HG02970 (cell line): ENCODE measurements at regions not wholly inside any gene's neighbourhood (a gene's known extent, or its start where the extent isn't known, plus 50 kb on each side); places are given as distances from the start of the nearest gene placed in this dataset.
"Not testable (repeated sequence)": the region's sequence is repeated elsewhere in the genome, so short reads cannot be mapped to it uniquely, and the experiment has no call there.

ENCODE experiments used
- ATAC-seq: cut with Tn5 transposase; IDR thresholded peaks from one replicate; pipeline ENCODE4 v1.9.1; 2021; ENCODE audit warnings: mild to moderate bottlenecking, moderate library complexity, moderate number of reproducible peaks; ENCODE audit not compliant: unreplicated experiment, low FRiP score

GRCh38 chr15:69751147-69751546, 298.5 kb downstream of the RPLP1 start:
- ATAC-seq = no peak

- no peak for ATAC-seq
Measured at GRCh38 chr15:69751566-69751965, 298.9 kb downstream of the RPLP1 start.

- ATAC-seq = no peak
Measured at GRCh38 chr15:69753867-69754266, 301.2 kb downstream of the RPLP1 start.

GRCh38 chr15:69754313-69754712, 301.7 kb downstream of the RPLP1 start:
- ATAC-seq = no peak

- ATAC-seq = peak; percentile 82
Measured at GRCh38 chr15:69755551-69756310, 303.1 kb downstream of the RPLP1 start.

- no peak for ATAC-seq
Measured at GRCh38 chr15:69756440-69756839, 303.8 kb downstream of the RPLP1 start.

GRCh38 chr15:69757186-69757585, 304.6 kb downstream of the RPLP1 start:
- no peak for ATAC-seq

- ATAC-seq = no peak
Measured at GRCh38 chr15:69758291-69758771, 305.7 kb downstream of the RPLP1 start.

GRCh38 chr15:69758810-69759790, 306.5 kb downstream of the RPLP1 start:
- no peak for ATAC-seq

GRCh38 chr15:69760258-69760845, 307.7 kb downstream of the RPLP1 start:
- no peak for ATAC-seq

- no peak for ATAC-seq
Measured at GRCh38 chr15:69760890-69761568, 308.4 kb downstream of the RPLP1 start.

GRCh38 chr15:69762373-69763148, 309.9 kb downstream of the RPLP1 start:
- ATAC-seq = no peak

- ATAC-seq = no peak
Measured at GRCh38 chr15:69763831-69764230, 311.2 kb downstream of the RPLP1 start.

GRCh38 chr15:69766156-69766555, 313.5 kb downstream of the RPLP1 start:
- ATAC-seq = no peak

GRCh38 chr15:69767191-69767590, 314.6 kb downstream of the RPLP1 start:
- ATAC-seq = no peak

GRCh38 chr15:69769336-69769735, 316.7 kb downstream of the RPLP1 start:
- not testable (repeated sequence) for ATAC-seq

GRCh38 chr15:69774258-69774657, 321.6 kb downstream of the RPLP1 start:
- not testable (repeated sequence) for ATAC-seq

- not testable (repeated sequence) for ATAC-seq
Measured at GRCh38 chr15:69774711-69775110, 322.1 kb downstream of the RPLP1 start.

- no peak for ATAC-seq
Measured at GRCh38 chr15:69777356-69777755, 320.4 kb downstream of the TLE3 start.
